SK-N-SH treated with all-trans-retinoic acid at 6 μM for 48 hours (cell line): ENCODE measurements at regions not wholly inside any gene's neighbourhood (a gene's known extent, or its start where the extent isn't known, plus 50 kb on each side); places are given as distances from the start of the nearest gene placed in this dataset.

Experiments used
- ATAC-seq: fragments of 200-7000 bp; cut with Tn5 transposase; 3 replicates; pipeline ENCODE4 v1.9.1; 2020; ENCODE audit warnings: mild to moderate bottlenecking, moderate library complexity
- BACH2 ChIP-seq: fragments of 250-450 bp; sonication (Bioruptor Pico); IDR thresholded peaks from 2 replicates; pipeline ENCODE4 v1.9.0; 2021; ENCODE audit warnings: mild to moderate bottlenecking, borderline replicate concordance
- CSDC2 ChIP-seq: fragments of 250-450 bp; sonication (Bioruptor Pico); IDR thresholded peaks from 2 replicates; pipeline ENCODE4 v1.5.0; 2020; ENCODE audit warnings: mild to moderate bottlenecking, moderate library complexity
- GLIS3 ChIP-seq: fragments of 250-450 bp; sonication (Bioruptor Pico); IDR thresholded peaks from 2 replicates; pipeline ENCODE4 v1.5.0; 2020; ENCODE audit warnings: mild to moderate bottlenecking, moderate library complexity
- ISL1 ChIP-seq: fragments of 250-450 bp; sonication (Bioruptor Pico); IDR thresholded peaks from 2 replicates; pipeline ENCODE4 v2.1.2; 2022; ENCODE audit warnings: mild to moderate bottlenecking, moderate library complexity
- OSR1 ChIP-seq: fragments of 250-450 bp; sonication (Bioruptor Pico); IDR thresholded peaks from 2 replicates; pipeline ENCODE4 v1.8.0; 2022; ENCODE audit warnings: moderate library complexity, mild to moderate bottlenecking, inconsistent platforms
- RARB ChIP-seq: fragments of 250-450 bp; sonication (Bioruptor Pico); IDR thresholded peaks from 2 replicates; pipeline ENCODE4 v1.8.0; 2021; ENCODE audit warnings: mild to moderate bottlenecking, moderate library complexity
- SNAI2 ChIP-seq: fragments of 250-450 bp; sonication (Bioruptor Pico); IDR thresholded peaks from 2 replicates; pipeline ENCODE4 v1.5.0; 2020; ENCODE audit warnings: mild to moderate bottlenecking, moderate library complexity
- TOX ChIP-seq: fragments of 250-450 bp; sonication (Bioruptor Pico); IDR thresholded peaks from 2 replicates; pipeline ENCODE4 v1.8.0; 2021; ENCODE audit warnings: mild to moderate bottlenecking, moderate library complexity, borderline replicate concordance
- ZC3H10 ChIP-seq: fragments of 250-450 bp; sonication (Bioruptor Pico); IDR thresholded peaks from 2 replicates; pipeline ENCODE4 v1.5.1; 2021; ENCODE audit warnings: mild to moderate bottlenecking, moderate library complexity
- ZFP3 ChIP-seq: fragments of 250-450 bp; sonication (Bioruptor Pico); IDR thresholded peaks from 2 replicates; pipeline ENCODE4 v1.5.0; 2020; ENCODE audit warnings: mild to moderate bottlenecking, moderate library complexity
- ZFP30 ChIP-seq: fragments of 450-650 bp; formaldehyde crosslinking; IDR thresholded peaks from 2 replicates; pipeline ENCODE4 v1.5.0; 2022; ENCODE audit warnings: mild to moderate bottlenecking, moderate library complexity
- ZNF565 ChIP-seq: fragments of 450-650 bp; formaldehyde crosslinking; conservative IDR thresholded peaks from 2 replicates; pipeline ENCODE4 v1.5.0; 2020; ENCODE audit warnings: low read depth, mild to moderate bottlenecking, moderate library complexity
- ZNF70 ChIP-seq: fragments of 450-650 bp; formaldehyde crosslinking; IDR thresholded peaks from 2 replicates; pipeline ENCODE4 v1.5.0; 2020; ENCODE audit warnings: mild to moderate bottlenecking, moderate library complexity
- ZNF8 ChIP-seq: fragments of 450-650 bp; formaldehyde crosslinking; IDR thresholded peaks from 2 replicates; pipeline ENCODE4 v1.5.0; 2020; ENCODE audit warnings: mild to moderate bottlenecking, moderate library complexity
- TF ChIP-seq, protein P1 (sequence below): fragments of 250-450 bp; sonication (Bioruptor Pico); IDR thresholded peaks from 2 replicates; pipeline ENCODE4 v1.5.0; 2020; ENCODE audit warnings: mild to moderate bottlenecking, moderate library complexity
- TF ChIP-seq, protein P2 (sequence below): fragments of 250-450 bp; sonication (Bioruptor Pico); IDR thresholded peaks from 2 replicates; pipeline ENCODE4 v1.8.0; 2021; ENCODE audit warnings: low read depth, mild to moderate bottlenecking, moderate library complexity, borderline replicate concordance
- TF ChIP-seq, protein P3 (sequence below): fragments of 250-450 bp; sonication (Bioruptor Pico); IDR thresholded peaks from 2 replicates; pipeline ENCODE4 v1.5.1; 2020; ENCODE audit warnings: low read depth, mild to moderate bottlenecking, moderate library complexity
- TF ChIP-seq, protein P4 (sequence below): fragments of 250-450 bp; sonication (Bioruptor Pico); IDR thresholded peaks from 2 replicates; pipeline ENCODE4 v1.8.0; 2020; ENCODE audit warnings: mild to moderate bottlenecking, moderate library complexity, borderline replicate concordance

DNA sequence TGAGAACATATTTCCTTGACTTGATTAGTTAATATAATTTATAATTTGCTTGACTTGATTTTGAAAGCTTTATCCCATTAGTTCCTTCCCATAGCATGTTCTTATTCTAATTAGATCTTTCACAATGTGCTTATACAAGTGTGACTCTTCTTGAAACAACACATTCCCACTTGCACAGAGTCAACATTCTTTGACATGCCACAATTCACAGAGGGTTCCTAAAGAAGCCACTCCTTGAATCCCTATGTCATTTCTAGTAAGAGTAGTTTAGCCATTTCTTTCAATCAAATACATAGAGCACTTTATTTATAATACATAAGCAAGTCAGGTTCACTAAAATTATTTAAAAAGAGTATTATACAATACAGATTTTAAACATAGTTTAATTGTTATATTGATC, 228.9 kb upstream of the GRID2 start:
- TF ChIP-seq OSR1 (CRISPR knock-in tag) = no peak
- no peak for TF ChIP-seq ZNF565 (CRISPR knock-in tag)
- no peak for TF ChIP-seq ZFP3
- TF ChIP-seq ZNF70 (CRISPR knock-in tag) = no peak
- TF ChIP-seq RARB (CRISPR knock-in tag) = no peak
- no peak for TF ChIP-seq ISL1 (CRISPR knock-in tag)
- TF ChIP-seq, all 23 proteins: peak for 0
- ATAC-seq = no peak

DNA sequence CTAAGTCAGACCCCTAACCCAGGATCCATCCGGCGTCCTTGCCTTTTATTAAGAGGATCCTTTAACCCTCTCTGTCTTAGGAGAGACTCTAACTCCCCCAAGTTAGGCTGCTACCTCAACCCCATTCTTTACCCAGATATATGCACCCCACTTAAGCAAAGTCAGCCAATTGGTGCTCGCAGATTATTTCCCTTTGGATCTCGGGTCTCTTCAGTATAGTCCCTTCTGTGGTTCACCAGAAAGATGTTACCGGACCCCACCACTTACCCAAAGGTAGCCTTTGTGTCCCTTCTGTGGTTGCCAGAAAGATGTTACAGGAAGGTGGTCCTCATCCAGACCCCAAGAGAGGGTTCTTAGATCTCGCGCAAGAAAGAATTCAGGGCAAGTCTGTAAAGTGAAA, 212.9 kb upstream of the GRID2 start:
- no peak for TF ChIP-seq ZNF565 (CRISPR knock-in tag)
- TF ChIP-seq TOX (CRISPR knock-in tag) = no peak
- TF ChIP-seq, all 23 proteins: peak for 0
- no peak for ATAC-seq

DNA sequence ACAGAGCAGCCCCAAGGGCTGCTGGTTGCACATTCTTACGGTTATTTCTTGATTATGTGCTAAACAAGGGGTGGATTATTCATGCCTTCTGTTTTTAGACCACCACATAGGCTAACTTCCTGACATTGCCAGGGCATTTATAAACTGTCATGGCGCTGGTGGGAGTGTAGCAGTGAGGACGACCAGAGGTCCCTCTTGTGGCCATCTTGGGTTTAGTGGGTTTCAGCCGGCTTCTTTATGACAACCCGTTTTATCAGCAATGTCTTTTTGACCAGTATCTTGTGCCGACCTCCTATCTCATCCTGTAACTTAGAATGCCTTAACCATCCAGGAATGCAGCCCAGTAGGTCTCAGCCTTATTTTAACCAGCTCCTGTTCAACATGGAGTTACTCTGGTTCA, 212.4 kb upstream of the GRID2 start:
- TF ChIP-seq, protein P1, sequence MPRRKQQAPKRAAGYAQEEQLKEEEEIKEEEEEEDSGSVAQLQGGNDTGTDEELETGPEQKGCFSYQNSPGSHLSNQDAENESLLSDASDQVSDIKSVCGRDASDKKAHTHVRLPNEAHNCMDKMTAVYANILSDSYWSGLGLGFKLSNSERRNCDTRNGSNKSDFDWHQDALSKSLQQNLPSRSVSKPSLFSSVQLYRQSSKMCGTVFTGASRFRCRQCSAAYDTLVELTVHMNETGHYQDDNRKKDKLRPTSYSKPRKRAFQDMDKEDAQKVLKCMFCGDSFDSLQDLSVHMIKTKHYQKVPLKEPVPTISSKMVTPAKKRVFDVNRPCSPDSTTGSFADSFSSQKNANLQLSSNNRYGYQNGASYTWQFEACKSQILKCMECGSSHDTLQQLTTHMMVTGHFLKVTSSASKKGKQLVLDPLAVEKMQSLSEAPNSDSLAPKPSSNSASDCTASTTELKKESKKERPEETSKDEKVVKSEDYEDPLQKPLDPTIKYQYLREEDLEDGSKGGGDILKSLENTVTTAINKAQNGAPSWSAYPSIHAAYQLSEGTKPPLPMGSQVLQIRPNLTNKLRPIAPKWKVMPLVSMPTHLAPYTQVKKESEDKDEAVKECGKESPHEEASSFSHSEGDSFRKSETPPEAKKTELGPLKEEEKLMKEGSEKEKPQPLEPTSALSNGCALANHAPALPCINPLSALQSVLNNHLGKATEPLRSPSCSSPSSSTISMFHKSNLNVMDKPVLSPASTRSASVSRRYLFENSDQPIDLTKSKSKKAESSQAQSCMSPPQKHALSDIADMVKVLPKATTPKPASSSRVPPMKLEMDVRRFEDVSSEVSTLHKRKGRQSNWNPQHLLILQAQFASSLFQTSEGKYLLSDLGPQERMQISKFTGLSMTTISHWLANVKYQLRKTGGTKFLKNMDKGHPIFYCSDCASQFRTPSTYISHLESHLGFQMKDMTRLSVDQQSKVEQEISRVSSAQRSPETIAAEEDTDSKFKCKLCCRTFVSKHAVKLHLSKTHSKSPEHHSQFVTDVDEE = no peak
- TF ChIP-seq GLIS3 (CRISPR knock-in tag) (no peak), SNAI2 (CRISPR knock-in tag) (no peak), ZFP3 (no peak), CSDC2 (CRISPR knock-in tag) (no peak), ZNF8 (CRISPR knock-in tag) (no peak), ZC3H10 (no peak), ZFP30 (CRISPR knock-in tag) (no peak), ISL1 (CRISPR knock-in tag) (no peak)
- TF ChIP-seq, protein P2, sequence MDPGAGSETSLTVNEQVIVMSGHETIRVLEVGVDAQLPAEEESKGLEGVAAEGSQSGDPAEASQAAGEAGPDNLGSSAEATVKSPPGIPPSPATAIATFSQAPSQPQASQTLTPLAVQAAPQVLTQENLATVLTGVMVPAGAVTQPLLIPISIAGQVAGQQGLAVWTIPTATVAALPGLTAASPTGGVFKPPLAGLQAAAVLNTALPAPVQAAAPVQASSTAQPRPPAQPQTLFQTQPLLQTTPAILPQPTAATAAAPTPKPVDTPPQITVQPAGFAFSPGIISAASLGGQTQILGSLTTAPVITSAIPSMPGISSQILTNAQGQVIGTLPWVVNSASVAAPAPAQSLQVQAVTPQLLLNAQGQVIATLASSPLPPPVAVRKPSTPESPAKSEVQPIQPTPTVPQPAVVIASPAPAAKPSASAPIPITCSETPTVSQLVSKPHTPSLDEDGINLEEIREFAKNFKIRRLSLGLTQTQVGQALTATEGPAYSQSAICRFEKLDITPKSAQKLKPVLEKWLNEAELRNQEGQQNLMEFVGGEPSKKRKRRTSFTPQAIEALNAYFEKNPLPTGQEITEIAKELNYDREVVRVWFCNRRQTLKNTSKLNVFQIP (CRISPR knock-in tag) = no peak
- no peak for ATAC-seq

DNA sequence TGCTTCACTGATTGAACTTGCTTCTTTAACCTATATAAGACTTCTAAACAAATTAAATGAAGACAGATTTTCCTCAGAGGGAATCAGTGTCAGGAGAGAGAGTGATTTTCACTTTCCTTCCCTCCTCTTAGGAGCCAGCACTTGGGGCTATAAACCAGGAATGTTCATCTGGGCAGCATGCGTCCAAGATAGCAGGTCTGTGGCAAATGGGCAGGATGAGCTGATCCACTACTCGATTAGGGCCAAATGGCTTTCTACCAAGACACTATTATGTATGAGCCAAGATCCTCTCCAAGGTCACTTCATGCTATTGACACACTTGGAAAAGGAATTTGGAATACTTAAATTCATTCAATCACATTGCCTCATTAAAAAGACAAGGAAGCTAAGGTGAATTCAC, 203.9 kb upstream of the GRID2 start:
- TF ChIP-seq, protein P3, sequence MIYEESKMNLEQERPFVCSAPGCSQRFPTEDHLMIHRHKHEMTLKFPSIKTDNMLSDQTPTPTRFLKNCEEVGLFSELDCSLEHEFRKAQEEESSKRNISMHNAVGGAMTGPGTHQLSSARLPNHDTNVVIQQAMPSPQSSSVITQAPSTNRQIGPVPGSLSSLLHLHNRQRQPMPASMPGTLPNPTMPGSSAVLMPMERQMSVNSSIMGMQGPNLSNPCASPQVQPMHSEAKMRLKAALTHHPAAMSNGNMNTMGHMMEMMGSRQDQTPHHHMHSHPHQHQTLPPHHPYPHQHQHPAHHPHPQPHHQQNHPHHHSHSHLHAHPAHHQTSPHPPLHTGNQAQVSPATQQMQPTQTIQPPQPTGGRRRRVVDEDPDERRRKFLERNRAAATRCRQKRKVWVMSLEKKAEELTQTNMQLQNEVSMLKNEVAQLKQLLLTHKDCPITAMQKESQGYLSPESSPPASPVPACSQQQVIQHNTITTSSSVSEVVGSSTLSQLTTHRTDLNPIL (CRISPR knock-in tag) = no peak
- TF ChIP-seq ZFP30 (CRISPR knock-in tag) = no peak
- TF ChIP-seq BACH2 (CRISPR knock-in tag) = no peak
- TF ChIP-seq, protein P4, sequence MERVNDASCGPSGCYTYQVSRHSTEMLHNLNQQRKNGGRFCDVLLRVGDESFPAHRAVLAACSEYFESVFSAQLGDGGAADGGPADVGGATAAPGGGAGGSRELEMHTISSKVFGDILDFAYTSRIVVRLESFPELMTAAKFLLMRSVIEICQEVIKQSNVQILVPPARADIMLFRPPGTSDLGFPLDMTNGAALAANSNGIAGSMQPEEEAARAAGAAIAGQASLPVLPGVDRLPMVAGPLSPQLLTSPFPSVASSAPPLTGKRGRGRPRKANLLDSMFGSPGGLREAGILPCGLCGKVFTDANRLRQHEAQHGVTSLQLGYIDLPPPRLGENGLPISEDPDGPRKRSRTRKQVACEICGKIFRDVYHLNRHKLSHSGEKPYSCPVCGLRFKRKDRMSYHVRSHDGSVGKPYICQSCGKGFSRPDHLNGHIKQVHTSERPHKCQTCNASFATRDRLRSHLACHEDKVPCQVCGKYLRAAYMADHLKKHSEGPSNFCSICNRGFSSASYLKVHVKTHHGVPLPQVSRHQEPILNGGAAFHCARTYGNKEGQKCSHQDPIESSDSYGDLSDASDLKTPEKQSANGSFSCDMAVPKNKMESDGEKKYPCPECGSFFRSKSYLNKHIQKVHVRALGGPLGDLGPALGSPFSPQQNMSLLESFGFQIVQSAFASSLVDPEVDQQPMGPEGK (CRISPR knock-in tag) = no peak
- no peak for TF ChIP-seq TOX (CRISPR knock-in tag)
- TF ChIP-seq GLIS3 (CRISPR knock-in tag) = no peak
- no peak for TF ChIP-seq ZNF8 (CRISPR knock-in tag)
- TF ChIP-seq ZFP3 = no peak
- TF ChIP-seq, protein P2 (CRISPR knock-in tag) = no peak
- no peak for TF ChIP-seq SNAI2 (CRISPR knock-in tag)
- TF ChIP-seq CSDC2 (CRISPR knock-in tag) = no peak
- no peak for TF ChIP-seq ISL1 (CRISPR knock-in tag)
- ATAC-seq = no peak
